ENCODE measurements at regions not wholly inside any gene's neighbourhood (a gene's known extent, or its start where the extent isn't known, plus 50 kb on each side); places are given as distances from the start of the nearest gene placed in this dataset.

GRCh38 chr9:93826209-93826608, 128.9 kb downstream of the BARX1 start:
- peak; percentile 29 for TF ChIP-seq CTCF (IDR thresholded peaks at IDR 0.05; ENCODE audit: control insufficient read depth, insufficient read depth, low read depth, low read length, missing control alignments)
- no peak overlapping the region for H3K4me3 ChIP-seq (ENCODE audit: control insufficient read depth, low read depth, low read length)
- DNase-seq (ENCODE audit: low read depth) = no peak

GRCh38 chr9:93825348-93826115, 129.6 kb downstream of the BARX1 start:
- no peak for DNase-seq (ENCODE audit: low read depth)
- H3K4me3 ChIP-seq (ENCODE audit: control insufficient read depth, low read depth, low read length) = no peak overlapping the region
- TF ChIP-seq CTCF (IDR thresholded peaks at IDR 0.05; ENCODE audit: control insufficient read depth, insufficient read depth, low read depth, low read length, missing control alignments) = no peak

GRCh38 chr9:93824386-93825294, 130.5 kb downstream of the BARX1 start:
- no peak for DNase-seq (ENCODE audit: low read depth)
- H3K4me3 ChIP-seq (ENCODE audit: control insufficient read depth, low read depth, low read length) = no peak overlapping the region
- TF ChIP-seq CTCF (IDR thresholded peaks at IDR 0.05; ENCODE audit: control insufficient read depth, insufficient read depth, low read depth, low read length, missing control alignments) = no peak

GRCh38 chr9:93823245-93824072, 131.7 kb downstream of the BARX1 start:
- TF ChIP-seq CTCF (IDR thresholded peaks at IDR 0.05; ENCODE audit: control insufficient read depth, insufficient read depth, low read depth, low read length, missing control alignments) = no peak
- no peak overlapping the region for H3K4me3 ChIP-seq (ENCODE audit: control insufficient read depth, low read depth, low read length)
- DNase-seq (ENCODE audit: low read depth) = no peak

GRCh38 chr9:93822229-93822628, 132.9 kb downstream of the BARX1 start:
- no peak for TF ChIP-seq CTCF (IDR thresholded peaks at IDR 0.05; ENCODE audit: control insufficient read depth, insufficient read depth, low read depth, low read length, missing control alignments)
- DNase-seq (ENCODE audit: low read depth) = no peak
- no peak overlapping the region for H3K4me3 ChIP-seq (ENCODE audit: control insufficient read depth, low read depth, low read length)

GRCh38 chr9:93821307-93821703, 133.8 kb downstream of the BARX1 start:
- TF ChIP-seq CTCF (IDR thresholded peaks at IDR 0.05; ENCODE audit: control insufficient read depth, insufficient read depth, low read depth, low read length, missing control alignments) = no peak
- no peak for DNase-seq (ENCODE audit: low read depth)
- no peak overlapping the region for H3K4me3 ChIP-seq (ENCODE audit: control insufficient read depth, low read depth, low read length)

Data from AG09309 (cell line).